ENCODE measurements at regions not wholly inside any gene's neighbourhood (a gene's known extent, or its start where the extent isn't known, plus 50 kb on each side); places are given as distances from the start of the nearest gene placed in this dataset.

- no peak for DNase-seq
- H3K27me3 ChIP-seq (ENCODE audit: control insufficient read depth, insufficient read depth, low read length) = no peaks in the 10 kb centered on the region
- no peak overlapping the region for H3K4me3 ChIP-seq (ENCODE audit: insufficient read depth, low read depth, low read length)
- H3K36me3 ChIP-seq (replicated peaks; ENCODE audit: control insufficient read depth, insufficient read depth, low read length) = no peaks in the 10 kb centered on the region
These were observed 215.8 kb upstream of the PPP2R2D start for GRCh38 chr10:131685007-131685406.

- Histone ChIP-seq H3K36me3 (replicated peaks; ENCODE audit: control insufficient read depth, insufficient read depth, low read length) (no peaks in the 10 kb centered on the region), H3K4me3 (ENCODE audit: insufficient read depth, low read depth, low read length) (no peak overlapping the region), H3K27me3 (ENCODE audit: control insufficient read depth, insufficient read depth, low read length) (no peaks in the 10 kb centered on the region)
- no peak for DNase-seq
These were observed 215.2 kb upstream of the PPP2R2D start for GRCh38 chr10:131685576-131685975.

- Histone ChIP-seq H3K36me3 (replicated peaks; ENCODE audit: control insufficient read depth, insufficient read depth, low read length) (no peaks in the 10 kb centered on the region), H3K27me3 (ENCODE audit: control insufficient read depth, insufficient read depth, low read length) (no peaks in the 10 kb centered on the region)
- DNase-seq = peak; percentile 75
These were observed 213.9 kb upstream of the PPP2R2D start for GRCh38 chr10:131686781-131687420.

GRCh38 chr10:131688304-131688703, 212.5 kb upstream of the PPP2R2D start:
- Histone ChIP-seq H3K36me3 (replicated peaks; ENCODE audit: control insufficient read depth, insufficient read depth, low read length) (no peaks in the 10 kb centered on the region), H3K4me3 (ENCODE audit: insufficient read depth, low read depth, low read length) (no peak overlapping the region), H3K27me3 (ENCODE audit: control insufficient read depth, insufficient read depth, low read length) (no peaks in the 10 kb centered on the region; the same call in 1 of the 2 replicates)
- DNase-seq = no peak

More at GRCh38 chr10:131686781-131687420, 213.9 kb upstream of the PPP2R2D start:
- no peak overlapping the region for H3K4me3 ChIP-seq (ENCODE audit: insufficient read depth, low read depth, low read length)

GRCh38 chr10:131689016-131689415, 211.8 kb upstream of the PPP2R2D start:
- H3K36me3 ChIP-seq (replicated peaks; ENCODE audit: control insufficient read depth, insufficient read depth, low read length) = no peaks in the 10 kb centered on the region
- no peak overlapping the region for H3K4me3 ChIP-seq (ENCODE audit: insufficient read depth, low read depth, low read length)
- DNase-seq = peak; percentile 77
- no peaks in the 10 kb centered on the region; the same call in 1 of the 2 replicates for H3K27me3 ChIP-seq (ENCODE audit: control insufficient read depth, insufficient read depth, low read length)

GRCh38 chr10:131689486-131689885, 211.3 kb upstream of the PPP2R2D start:
- no peak overlapping the region for H3K4me3 ChIP-seq (ENCODE audit: insufficient read depth, low read depth, low read length)
- no peak for DNase-seq
- no peaks in the 10 kb centered on the region for H3K36me3 ChIP-seq (replicated peaks; ENCODE audit: control insufficient read depth, insufficient read depth, low read length)
- H3K27me3 ChIP-seq (ENCODE audit: control insufficient read depth, insufficient read depth, low read length) = no peaks in the 10 kb centered on the region; the same call in 1 of the 2 replicates

GRCh38 chr10:131689954-131690757, 210.7 kb upstream of the PPP2R2D start:
- H3K27me3 ChIP-seq (ENCODE audit: control insufficient read depth, insufficient read depth, low read length) = no peaks in the 10 kb centered on the region; the same call in 1 of the 2 replicates
- H3K4me3 ChIP-seq (ENCODE audit: insufficient read depth, low read depth, low read length) = no peak overlapping the region
- no peak for DNase-seq
- H3K36me3 ChIP-seq (replicated peaks; ENCODE audit: control insufficient read depth, insufficient read depth, low read length) = no peaks in the 10 kb centered on the region

- no peak for DNase-seq
- no peaks in the 10 kb centered on the region; the same call in 1 of the 2 replicates for H3K27me3 ChIP-seq (ENCODE audit: control insufficient read depth, insufficient read depth, low read length)
- H3K36me3 ChIP-seq (replicated peaks; ENCODE audit: control insufficient read depth, insufficient read depth, low read length) = no peaks in the 10 kb centered on the region
- no peak overlapping the region for H3K4me3 ChIP-seq (ENCODE audit: insufficient read depth, low read depth, low read length)
These were observed 210.0 kb upstream of the PPP2R2D start for GRCh38 chr10:131690805-131691239.

- Histone ChIP-seq H3K27me3 (ENCODE audit: control insufficient read depth, insufficient read depth, low read length) (no peaks in the 10 kb centered on the region; the same call in 1 of the 2 replicates), H3K36me3 (replicated peaks; ENCODE audit: control insufficient read depth, insufficient read depth, low read length) (no peaks in the 10 kb centered on the region), H3K4me3 (ENCODE audit: insufficient read depth, low read depth, low read length) (no peak overlapping the region)
- DNase-seq = no peak
These were observed 209.2 kb upstream of the PPP2R2D start for GRCh38 chr10:131691481-131692090.

- H3K36me3 ChIP-seq (replicated peaks; ENCODE audit: control insufficient read depth, insufficient read depth, low read length) = no peaks in the 10 kb centered on the region
- H3K4me3 ChIP-seq (ENCODE audit: insufficient read depth, low read depth, low read length) = no peak overlapping the region
- no peaks in the 10 kb centered on the region; the same call in 1 of the 2 replicates for H3K27me3 ChIP-seq (ENCODE audit: control insufficient read depth, insufficient read depth, low read length)
- DNase-seq = no peak
These were observed 208.6 kb upstream of the PPP2R2D start for GRCh38 chr10:131692176-131692575.

GRCh38 chr10:131692686-131693334, 208.0 kb upstream of the PPP2R2D start:
- H3K27me3 ChIP-seq (ENCODE audit: control insufficient read depth, insufficient read depth, low read length) = no peaks in the 10 kb centered on the region; the same call in 1 of the 2 replicates
- H3K36me3 ChIP-seq (replicated peaks; ENCODE audit: control insufficient read depth, insufficient read depth, low read length) = no peaks in the 10 kb centered on the region
- H3K4me3 ChIP-seq (ENCODE audit: insufficient read depth, low read depth, low read length) = no peak overlapping the region
- DNase-seq = no peak

GRCh38 chr10:131693766-131694165, 207.0 kb upstream of the PPP2R2D start:
- Histone ChIP-seq H3K27me3 (ENCODE audit: control insufficient read depth, insufficient read depth, low read length) (no peaks in the 10 kb centered on the region; the same call in 1 of the 2 replicates), H3K36me3 (replicated peaks; ENCODE audit: control insufficient read depth, insufficient read depth, low read length) (no peaks in the 10 kb centered on the region), H3K4me3 (ENCODE audit: insufficient read depth, low read depth, low read length) (no peak overlapping the region)
- no peak for DNase-seq

GRCh38 chr10:131694168-131694780, 206.5 kb upstream of the PPP2R2D start:
- H3K27me3 ChIP-seq (ENCODE audit: control insufficient read depth, insufficient read depth, low read length) = no peaks in the 10 kb centered on the region; the same call in 1 of the 2 replicates
- no peak overlapping the region for H3K4me3 ChIP-seq (ENCODE audit: insufficient read depth, low read depth, low read length)
- no peak for DNase-seq
- no peaks in the 10 kb centered on the region for H3K36me3 ChIP-seq (replicated peaks; ENCODE audit: control insufficient read depth, insufficient read depth, low read length)
